Hepatocyte (in vitro differentiated cells): ENCODE measurements at regions not wholly inside any gene's neighbourhood (a gene's known extent, or its start where the extent isn't known, plus 50 kb on each side); places are given as distances from the start of the nearest gene placed in this dataset.

Experiments
- CTCF ChIP-seq: fragments of 200-600 bp; sonication (generic); IDR thresholded peaks from 2 replicates; pipeline ENCODE4 v1.5.1; 2016; ENCODE audit warnings: antibody characterized with exemption, mild to moderate bottlenecking; ENCODE audit not compliant: poor library complexity
- EZH2 ChIP-seq: fragments of 200-600 bp; sonication (generic); IDR thresholded peaks from 2 replicates; pipeline ENCODE4 v1.6.1; 2016; ENCODE audit warnings: antibody characterized with exemption, mild to moderate bottlenecking, borderline replicate concordance
- EZH2phosphoT487 ChIP-seq: fragments of 200-600 bp; sonication (generic); IDR thresholded peaks from one replicate; pipeline ENCODE4 v1.6.1; 2018; ENCODE audit warnings: antibody characterized with exemption, mild to moderate bottlenecking, low read depth, moderate library complexity; ENCODE audit not compliant: unreplicated experiment, severe bottlenecking

GRCh38 chr3:80408030-80408721 is 640.4 kb upstream of the ROBO1 start:
- TF ChIP-seq CTCF (no peak), EZH2 (no peak), EZH2phosphoT487 (no peak)
